MM.1S (cell line): ENCODE measurements at regions not wholly inside any gene's neighbourhood (a gene's known extent, or its start where the extent isn't known, plus 50 kb on each side); places are given as distances from the start of the nearest gene placed in this dataset.

ENCODE experiments used
- CTCF ChIP-seq: fragments of 300-600 bp; sonication (generic); IDR thresholded peaks from 2 replicates; pipeline ENCODE4 v1.5.1; 2016; ENCODE audit warnings: antibody characterized with exemption, low read length, mixed read lengths
- EZH2phosphoT487 ChIP-seq: fragments of 300-600 bp; sonication (generic); IDR thresholded peaks from 2 replicates; pipeline ENCODE4 v1.6.1; 2018; ENCODE audit warnings: antibody characterized with exemption, low read length

DNA sequence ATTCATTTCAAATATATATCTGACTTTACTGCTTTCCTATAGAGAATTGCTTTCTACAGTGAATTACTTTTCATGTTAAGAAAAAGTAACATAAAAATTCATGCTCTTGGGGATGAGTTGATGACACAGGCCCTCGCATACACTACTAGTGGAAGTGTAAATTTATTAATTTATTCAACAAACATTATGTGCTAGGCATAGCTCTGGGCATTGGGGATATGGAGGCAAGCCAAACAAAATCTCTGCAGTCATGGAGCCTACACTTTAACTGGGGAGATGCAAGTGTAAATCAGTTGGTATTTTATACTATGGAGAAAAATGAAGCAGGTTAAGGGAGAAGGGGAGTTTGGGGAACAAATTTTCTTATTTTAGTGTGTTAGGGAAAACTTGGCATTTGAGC, 340.7 kb downstream of the RAP2B start:
- TF ChIP-seq CTCF = no peak
- TF ChIP-seq EZH2phosphoT487 = no peak
